ENCODE measurements at regions not wholly inside any gene's neighbourhood (a gene's known extent, or its start where the extent isn't known, plus 50 kb on each side); places are given as distances from the start of the nearest gene placed in this dataset.

- no peak for DNase-seq (ENCODE audit: low read depth)
- no peak overlapping the region for H3K4me3 ChIP-seq (ENCODE audit: low read depth, low read length)
- no peak for TF ChIP-seq CTCF (IDR thresholded peaks at IDR 0.05; ENCODE audit: insufficient read depth, low read depth, low read length)
Measured at GRCh38 chr2:164127971-164128527, 392.2 kb upstream of the FIGN start.

- H3K4me3 ChIP-seq (ENCODE audit: low read depth, low read length): no peak overlapping the region
- TF ChIP-seq CTCF (IDR thresholded peaks at IDR 0.05; ENCODE audit: insufficient read depth, low read depth, low read length): no peak
- no peak for DNase-seq (ENCODE audit: low read depth)
Measured at GRCh38 chr2:164126960-164127660, 391.3 kb upstream of the FIGN start.

DNA sequence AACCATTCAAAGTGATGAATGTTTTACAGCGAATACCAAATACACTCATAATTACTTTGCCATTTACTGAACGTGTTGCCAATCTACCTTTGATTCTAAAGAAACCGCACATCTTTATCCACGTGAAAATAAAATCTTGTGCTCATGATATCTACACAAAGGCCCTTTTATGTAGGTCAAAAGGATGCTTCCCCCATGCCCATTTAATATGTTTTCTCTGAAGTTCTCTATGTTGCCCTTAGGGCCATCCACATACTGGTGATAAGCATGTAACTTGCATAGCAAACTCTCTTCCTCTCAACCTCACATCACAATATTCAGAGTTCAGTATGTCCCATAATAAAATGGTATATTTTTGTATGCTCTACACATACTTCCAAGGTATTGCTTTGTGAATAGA lies 380.0 kb upstream of the FIGN start:
- no peak overlapping the region for H3K4me3 ChIP-seq (ENCODE audit: low read depth, low read length)
- TF ChIP-seq CTCF (IDR thresholded peaks at IDR 0.05; ENCODE audit: insufficient read depth, low read depth, low read length): no peak
- no peak for DNase-seq (ENCODE audit: low read depth)

DNA sequence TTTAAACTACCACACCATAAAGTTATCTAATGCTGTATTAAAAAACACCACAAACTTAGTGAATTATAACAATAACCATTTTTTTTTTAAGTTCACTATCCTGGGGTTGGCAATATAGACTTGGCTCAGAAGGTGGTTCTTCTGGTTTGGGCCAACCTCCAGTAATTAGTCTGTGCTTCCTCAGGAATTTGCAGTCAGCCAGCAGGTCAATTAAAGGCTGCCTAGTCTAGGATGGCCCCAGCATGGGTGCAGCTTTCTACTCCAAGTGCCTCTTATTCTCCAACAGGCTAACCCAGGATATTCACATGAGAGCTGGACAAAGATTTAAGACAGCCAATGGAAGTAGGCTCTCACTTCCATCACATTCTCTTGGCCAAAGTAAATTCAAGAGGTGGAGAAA lies 379.1 kb upstream of the FIGN start:
- DNase-seq (ENCODE audit: low read depth): no peak
- no peak for TF ChIP-seq CTCF (IDR thresholded peaks at IDR 0.05; ENCODE audit: insufficient read depth, low read depth, low read length)
- no peak overlapping the region for H3K4me3 ChIP-seq (ENCODE audit: low read depth, low read length)

DNA sequence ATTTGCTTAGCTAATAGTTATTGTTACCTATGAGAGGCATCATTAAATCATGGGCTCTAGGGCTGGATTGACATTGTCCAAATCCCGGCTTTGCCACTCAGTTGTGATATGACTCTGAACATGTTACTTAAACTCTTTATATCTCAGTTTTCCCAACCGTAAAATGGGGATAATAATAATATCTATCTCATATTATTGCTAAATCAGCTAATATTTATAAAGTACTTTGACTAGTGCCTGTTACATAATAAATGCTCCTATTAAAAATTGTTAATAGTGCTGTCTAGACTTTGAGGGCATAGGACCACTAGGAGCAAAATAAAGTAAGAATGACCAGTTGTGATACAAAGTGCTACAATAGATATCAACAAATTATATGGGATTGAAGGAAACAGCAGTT lies 376.3 kb upstream of the FIGN start:
- DNase-seq (ENCODE audit: low read depth): no peak
- TF ChIP-seq CTCF (IDR thresholded peaks at IDR 0.05; ENCODE audit: insufficient read depth, low read depth, low read length): no peak
- no peak overlapping the region for H3K4me3 ChIP-seq (ENCODE audit: low read depth, low read length)

DNA sequence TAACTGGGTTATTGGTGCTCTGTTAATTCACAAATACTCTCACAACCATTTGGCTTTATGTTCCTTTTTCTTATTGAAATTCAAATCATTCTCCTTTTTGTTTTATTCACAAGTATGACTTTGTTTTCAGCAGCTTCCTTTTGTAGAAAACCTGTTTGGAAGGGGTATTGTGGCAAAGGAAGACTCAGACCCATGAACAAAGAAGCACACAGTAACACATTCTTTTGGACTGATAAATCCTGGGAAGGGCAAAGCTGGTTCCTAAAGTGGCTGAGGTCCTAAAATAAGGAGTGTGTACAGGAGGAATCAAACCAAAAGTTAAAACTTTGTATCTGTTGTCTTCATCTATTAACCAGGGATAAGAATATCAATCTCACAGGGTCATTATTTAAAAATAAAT lies 374.7 kb upstream of the FIGN start:
- no peak for TF ChIP-seq CTCF (IDR thresholded peaks at IDR 0.05; ENCODE audit: insufficient read depth, low read depth, low read length)
- no peak for DNase-seq (ENCODE audit: low read depth)
- H3K4me3 ChIP-seq (ENCODE audit: low read depth, low read length): no peak overlapping the region

DNA sequence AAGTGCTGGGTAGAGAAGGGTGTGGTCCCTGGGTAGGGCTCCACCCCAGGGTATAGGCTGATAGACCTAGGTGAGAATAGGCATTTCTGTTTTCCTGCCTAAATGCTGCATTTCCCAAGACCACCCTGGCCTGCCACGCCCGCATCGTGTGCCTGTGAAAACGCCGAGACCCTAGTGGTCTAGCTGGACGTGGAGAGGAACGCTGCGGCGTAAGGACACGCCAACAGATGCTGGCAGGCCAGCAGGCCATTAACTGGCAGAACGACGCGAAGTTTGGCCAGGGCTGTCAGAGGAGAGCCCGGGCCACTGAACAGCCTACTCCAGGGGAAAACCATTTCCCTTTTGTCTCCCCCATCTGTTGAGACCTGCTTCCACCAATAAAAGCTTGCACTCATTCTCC lies 373.2 kb upstream of the FIGN start:
- no peak overlapping the region for H3K4me3 ChIP-seq (ENCODE audit: low read depth, low read length)
- no peak for DNase-seq (ENCODE audit: low read depth)
- TF ChIP-seq CTCF (IDR thresholded peaks at IDR 0.05; ENCODE audit: insufficient read depth, low read depth, low read length): no peak
